ENCODE measurements at regions not wholly inside any gene's neighbourhood (a gene's known extent, or its start where the extent isn't known, plus 50 kb on each side); places are given as distances from the start of the nearest gene placed in this dataset.

GRCh38 chr15:81069909-81070308 is 64.2 kb upstream of the CFAP161 start:
- TF ChIP-seq, protein P1, sequence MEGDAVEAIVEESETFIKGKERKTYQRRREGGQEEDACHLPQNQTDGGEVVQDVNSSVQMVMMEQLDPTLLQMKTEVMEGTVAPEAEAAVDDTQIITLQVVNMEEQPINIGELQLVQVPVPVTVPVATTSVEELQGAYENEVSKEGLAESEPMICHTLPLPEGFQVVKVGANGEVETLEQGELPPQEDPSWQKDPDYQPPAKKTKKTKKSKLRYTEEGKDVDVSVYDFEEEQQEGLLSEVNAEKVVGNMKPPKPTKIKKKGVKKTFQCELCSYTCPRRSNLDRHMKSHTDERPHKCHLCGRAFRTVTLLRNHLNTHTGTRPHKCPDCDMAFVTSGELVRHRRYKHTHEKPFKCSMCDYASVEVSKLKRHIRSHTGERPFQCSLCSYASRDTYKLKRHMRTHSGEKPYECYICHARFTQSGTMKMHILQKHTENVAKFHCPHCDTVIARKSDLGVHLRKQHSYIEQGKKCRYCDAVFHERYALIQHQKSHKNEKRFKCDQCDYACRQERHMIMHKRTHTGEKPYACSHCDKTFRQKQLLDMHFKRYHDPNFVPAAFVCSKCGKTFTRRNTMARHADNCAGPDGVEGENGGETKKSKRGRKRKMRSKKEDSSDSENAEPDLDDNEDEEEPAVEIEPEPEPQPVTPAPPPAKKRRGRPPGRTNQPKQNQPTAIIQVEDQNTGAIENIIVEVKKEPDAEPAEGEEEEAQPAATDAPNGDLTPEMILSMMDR (IDR thresholded peaks at IDR 0.05; ENCODE audit: low read depth, low read length, missing input control): no peak
- TF ChIP-seq TAF1 (conservative IDR thresholded peaks at IDR 0.05) (no peak), ATF3 (IDR thresholded peaks at IDR 0.05) (no peak), SP1 (IDR thresholded peaks at IDR 0.05) (no peak), EGR1 (IDR thresholded peaks at IDR 0.05; ENCODE audit: low read depth in 2 of 2) (no peak), GABPA (IDR thresholded peaks at IDR 0.05 in 1 of 2, conservative IDR thresholded peaks at IDR 0.05 in 1 of 2) (no peak), JUND (IDR thresholded peaks at IDR 0.05) (no peak)
- TF ChIP-seq, protein P2, sequence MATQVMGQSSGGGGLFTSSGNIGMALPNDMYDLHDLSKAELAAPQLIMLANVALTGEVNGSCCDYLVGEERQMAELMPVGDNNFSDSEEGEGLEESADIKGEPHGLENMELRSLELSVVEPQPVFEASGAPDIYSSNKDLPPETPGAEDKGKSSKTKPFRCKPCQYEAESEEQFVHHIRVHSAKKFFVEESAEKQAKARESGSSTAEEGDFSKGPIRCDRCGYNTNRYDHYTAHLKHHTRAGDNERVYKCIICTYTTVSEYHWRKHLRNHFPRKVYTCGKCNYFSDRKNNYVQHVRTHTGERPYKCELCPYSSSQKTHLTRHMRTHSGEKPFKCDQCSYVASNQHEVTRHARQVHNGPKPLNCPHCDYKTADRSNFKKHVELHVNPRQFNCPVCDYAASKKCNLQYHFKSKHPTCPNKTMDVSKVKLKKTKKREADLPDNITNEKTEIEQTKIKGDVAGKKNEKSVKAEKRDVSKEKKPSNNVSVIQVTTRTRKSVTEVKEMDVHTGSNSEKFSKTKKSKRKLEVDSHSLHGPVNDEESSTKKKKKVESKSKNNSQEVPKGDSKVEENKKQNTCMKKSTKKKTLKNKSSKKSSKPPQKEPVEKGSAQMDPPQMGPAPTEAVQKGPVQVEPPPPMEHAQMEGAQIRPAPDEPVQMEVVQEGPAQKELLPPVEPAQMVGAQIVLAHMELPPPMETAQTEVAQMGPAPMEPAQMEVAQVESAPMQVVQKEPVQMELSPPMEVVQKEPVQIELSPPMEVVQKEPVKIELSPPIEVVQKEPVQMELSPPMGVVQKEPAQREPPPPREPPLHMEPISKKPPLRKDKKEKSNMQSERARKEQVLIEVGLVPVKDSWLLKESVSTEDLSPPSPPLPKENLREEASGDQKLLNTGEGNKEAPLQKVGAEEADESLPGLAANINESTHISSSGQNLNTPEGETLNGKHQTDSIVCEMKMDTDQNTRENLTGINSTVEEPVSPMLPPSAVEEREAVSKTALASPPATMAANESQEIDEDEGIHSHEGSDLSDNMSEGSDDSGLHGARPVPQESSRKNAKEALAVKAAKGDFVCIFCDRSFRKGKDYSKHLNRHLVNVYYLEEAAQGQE (IDR thresholded peaks at IDR 0.05): no peak
- TF ChIP-seq, protein P3, sequence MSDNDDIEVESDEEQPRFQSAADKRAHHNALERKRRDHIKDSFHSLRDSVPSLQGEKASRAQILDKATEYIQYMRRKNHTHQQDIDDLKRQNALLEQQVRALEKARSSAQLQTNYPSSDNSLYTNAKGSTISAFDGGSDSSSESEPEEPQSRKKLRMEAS (IDR thresholded peaks at IDR 0.05): no peak

Data from liver (tissue), 3 donors.